C4-2B (cell line): ENCODE measurements at regions not wholly inside any gene's neighbourhood (a gene's known extent, or its start where the extent isn't known, plus 50 kb on each side); places are given as distances from the start of the nearest gene placed in this dataset.

Experiments
- CTCF ChIP-seq: fragments of 450-650 bp; conservative IDR thresholded peaks from 2 replicates; pipeline ENCODE4 v1.5.1; 2017; ENCODE audit warnings: mild to moderate bottlenecking
- ZFX ChIP-seq: fragments of 450-650 bp; IDR thresholded peaks from 2 replicates; pipeline ENCODE4 v1.6.1; 2017

DNA sequence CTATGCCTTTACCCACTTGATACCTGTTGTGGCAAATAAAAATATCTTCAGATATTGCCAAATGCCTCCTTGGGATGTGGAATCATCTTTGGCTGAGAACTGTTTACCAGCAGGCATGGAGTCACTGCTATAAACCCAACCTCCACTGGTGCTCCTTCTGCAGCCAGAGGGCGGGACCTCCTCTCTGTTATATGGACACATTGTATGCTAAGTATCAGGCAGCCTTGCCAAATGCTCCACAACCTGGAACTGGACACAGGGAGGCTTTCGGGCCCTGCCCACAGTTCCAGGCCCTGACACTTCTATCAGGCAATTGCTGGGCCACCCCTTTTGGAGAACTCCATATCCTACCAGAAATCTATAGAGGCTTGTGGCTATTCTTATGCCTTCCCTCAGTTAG is 201.0 kb downstream of the TMX1 start:
- TF ChIP-seq CTCF (no peak), ZFX (no peak)
